ENCODE measurements at regions not wholly inside any gene's neighbourhood (a gene's known extent, or its start where the extent isn't known, plus 50 kb on each side); places are given as distances from the start of the nearest gene placed in this dataset.

- no TSS peak for BruUV-seq (replicated peaks)
- DNase-seq (peak; percentile 47), ATAC-seq (peak; percentile 86)
- Histone ChIP-seq H3K4me2 (ENCODE audit: low read length) (no peak overlapping the region), H3K36me3 (ENCODE audit: low read depth, low read length) (no peaks in the 10 kb centered on the region), H3K27ac (ENCODE audit: low read length) (peak overlapping the region; percentile 80), H3K79me2 (ENCODE audit: low read length) (no peaks in the 10 kb centered on the region), H3K4me3 (ENCODE audit: low read length) (no peak overlapping the region), H3K9ac (ENCODE audit: low read length) (peak overlapping the region; percentile 41; the same call in 1 of the 2 replicates), H4K20me1 (ENCODE audit: low read length) (no peaks in the 10 kb centered on the region), H3K9me2 (replicated peaks; ENCODE audit: low read length) (no peaks in the 10 kb centered on the region), H3K27me3 (ENCODE audit: low read length) (no peaks in the 10 kb centered on the region), H2AFZ (ENCODE audit: low read length) (no peak overlapping the region), H3F3A (ENCODE audit: low read length, unreplicated experiment) (no peaks in the 10 kb centered on the region), H3K9me3 (ENCODE audit: low read length) (no peaks in the 10 kb centered on the region), H3K4me1 (ENCODE audit: insufficient read depth, low read length) (0 out of 2 replicates have a peak, but pooled peaks cover 5% of the 10 kb centered on the region)
- intact Hi-C loops (cut with micrococcal nuclease) = loop anchor here (1.0 kb wide), 1 partner anchor 23 kb away; no protein-coding TSS in a partner anchor
- CTCF ChIA-PET = no interaction called here
- TF ChIP-seq EZH2phosphoT487 (IDR thresholded peaks at IDR 0.05; ENCODE audit: borderline replicate concordance, low read length) (no peak), CTCF (conservative IDR thresholded peaks at IDR 0.05; ENCODE audit: low read depth, low read length) (no peak), EZH2 (IDR thresholded peaks at IDR 0.05; ENCODE audit: low read length, unreplicated experiment) (no peak)
- POLR2A ChIA-PET (ENCODE audit: unreplicated experiment) = interaction anchor here (0.5 to 0.7 kb wide), 2 partner anchors 1144 to 1225 kb away, joined by 3 read pairs; no protein-coding TSS in a partner anchor
These were observed 126.8 kb upstream of the UNC5C start for GRCh38 chr4:95675623-95676022.

- ATAC-seq (no peak), DNase-seq (no peak)
- H3K9me3 ChIP-seq (ENCODE audit: low read length) = no peaks in the 10 kb centered on the region
- POLR2A ChIA-PET (ENCODE audit: unreplicated experiment) = no interaction called here
- H3K4me1 ChIP-seq (ENCODE audit: insufficient read depth, low read length) = 0 out of 2 replicates have a peak, but pooled peaks cover 5% of the 10 kb centered on the region
- no peak overlapping the region for H3K4me3 ChIP-seq (ENCODE audit: low read length)
- H4K20me1 ChIP-seq (ENCODE audit: low read length) = no peaks in the 10 kb centered on the region
- TF ChIP-seq EZH2phosphoT487 (IDR thresholded peaks at IDR 0.05; ENCODE audit: borderline replicate concordance, low read length) (no peak), EZH2 (IDR thresholded peaks at IDR 0.05; ENCODE audit: low read length, unreplicated experiment) (no peak), CTCF (conservative IDR thresholded peaks at IDR 0.05; ENCODE audit: low read depth, low read length) (no peak)
- no peaks in the 10 kb centered on the region for H3K27me3 ChIP-seq (ENCODE audit: low read length)
- no peak overlapping the region for H3K9ac ChIP-seq (ENCODE audit: low read length)
- peak overlapping the region; percentile 67 for H3K27ac ChIP-seq (ENCODE audit: low read length)
- H3K36me3 ChIP-seq (ENCODE audit: low read depth, low read length) = no peaks in the 10 kb centered on the region
- intact Hi-C loops (cut with micrococcal nuclease) = no loop called here
- no peaks in the 10 kb centered on the region for H3K9me2 ChIP-seq (replicated peaks; ENCODE audit: low read length)
- no peaks in the 10 kb centered on the region for H3F3A ChIP-seq (ENCODE audit: low read length, unreplicated experiment)
- CTCF ChIA-PET = no interaction called here
- no peak overlapping the region for H2AFZ ChIP-seq (ENCODE audit: low read length)
- no TSS peak for BruUV-seq (replicated peaks)
- H3K4me2 ChIP-seq (ENCODE audit: low read length) = no peak overlapping the region
- no peaks in the 10 kb centered on the region for H3K79me2 ChIP-seq (ENCODE audit: low read length)
These were observed 125.8 kb upstream of the UNC5C start for GRCh38 chr4:95674521-95674981.

- Histone ChIP-seq H3K9ac (ENCODE audit: low read length) (no peak overlapping the region), H3K36me3 (ENCODE audit: low read depth, low read length) (no peaks in the 10 kb centered on the region), H4K20me1 (ENCODE audit: low read length) (no peaks in the 10 kb centered on the region), H3K4me1 (ENCODE audit: insufficient read depth, low read length) (0 out of 2 replicates have a peak, but pooled peaks cover 5% of the 10 kb centered on the region), H3K9me2 (replicated peaks; ENCODE audit: low read length) (no peaks in the 10 kb centered on the region), H3K4me3 (ENCODE audit: low read length) (no peak overlapping the region), H3K4me2 (ENCODE audit: low read length) (no peak overlapping the region), H3K9me3 (ENCODE audit: low read length) (no peaks in the 10 kb centered on the region), H3F3A (ENCODE audit: low read length, unreplicated experiment) (no peaks in the 10 kb centered on the region), H2AFZ (ENCODE audit: low read length) (no peak overlapping the region), H3K27ac (ENCODE audit: low read length) (no peak overlapping the region), H3K27me3 (ENCODE audit: low read length) (no peaks in the 10 kb centered on the region), H3K79me2 (ENCODE audit: low read length) (no peaks in the 10 kb centered on the region)
- intact Hi-C loops (cut with micrococcal nuclease) = no loop called here
- no peak for ATAC-seq
- CTCF ChIA-PET = no interaction called here
- no peak for DNase-seq
- TF ChIP-seq EZH2phosphoT487 (IDR thresholded peaks at IDR 0.05; ENCODE audit: borderline replicate concordance, low read length) (no peak), EZH2 (IDR thresholded peaks at IDR 0.05; ENCODE audit: low read length, unreplicated experiment) (no peak), CTCF (conservative IDR thresholded peaks at IDR 0.05; ENCODE audit: low read depth, low read length) (no peak)
- BruUV-seq (replicated peaks) = no TSS peak
- POLR2A ChIA-PET (ENCODE audit: unreplicated experiment) = no interaction called here
These were observed 124.0 kb upstream of the UNC5C start for GRCh38 chr4:95672811-95673210.
